ENCODE measurements at regions not wholly inside any gene's neighbourhood (a gene's known extent, or its start where the extent isn't known, plus 50 kb on each side); places are given as distances from the start of the nearest gene placed in this dataset.

- TF ChIP-seq CTCF (IDR thresholded peaks at IDR 0.05; ENCODE audit: low read depth, low read length) = no peak
- no peak for TF ChIP-seq EZH2phosphoT487 (IDR thresholded peaks at IDR 0.05; ENCODE audit: low read depth)
- Histone ChIP-seq H3K4me3 (ENCODE audit: low read length) (no peak overlapping the region), H2AFZ (ENCODE audit: low read depth, low read length) (no peak overlapping the region), H3K9me3 (ENCODE audit: insufficient read depth, low read length) (no peaks in the 10 kb centered on the region), H3K4me1 (ENCODE audit: low read length) (no peaks in the 10 kb centered on the region), H3K27ac (ENCODE audit: low read length) (no peak overlapping the region), H3K27me3 (ENCODE audit: low read depth, low read length) (no peaks in the 10 kb centered on the region), H3K9ac (ENCODE audit: low read length) (no peak overlapping the region), H3K79me2 (ENCODE audit: low read length) (no peaks in the 10 kb centered on the region), H3K36me3 (replicated peaks; ENCODE audit: low read depth, low read length) (no peaks in the 10 kb centered on the region), H4K20me1 (ENCODE audit: insufficient read depth, low read length) (no peaks in the 10 kb centered on the region), H3K4me2 (ENCODE audit: low read length) (no peak overlapping the region)
Measured at GRCh38 chr9:18167733-18168132, 306.2 kb upstream of the ADAMTSL1 start.

- H3K36me3 ChIP-seq (replicated peaks; ENCODE audit: low read depth, low read length) = no peaks in the 10 kb centered on the region
- no peak overlapping the region for H3K4me3 ChIP-seq (ENCODE audit: low read length)
- H3K27me3 ChIP-seq (ENCODE audit: low read depth, low read length) = no peaks in the 10 kb centered on the region; the same call in 1 of the 2 replicates
- H3K4me2 ChIP-seq (ENCODE audit: low read length) = no peak overlapping the region
- H2AFZ ChIP-seq (ENCODE audit: low read depth, low read length) = no peak overlapping the region
- no peak overlapping the region for H3K9ac ChIP-seq (ENCODE audit: low read length)
- TF ChIP-seq EZH2phosphoT487 (IDR thresholded peaks at IDR 0.05; ENCODE audit: low read depth) = no peak
- H3K79me2 ChIP-seq (ENCODE audit: low read length) = no peaks in the 10 kb centered on the region
- H3K4me1 ChIP-seq (ENCODE audit: low read length) = no peaks in the 10 kb centered on the region
- H3K27ac ChIP-seq (ENCODE audit: low read length) = no peak overlapping the region
- no peaks in the 10 kb centered on the region for H3K9me3 ChIP-seq (ENCODE audit: insufficient read depth, low read length)
- no peaks in the 10 kb centered on the region for H4K20me1 ChIP-seq (ENCODE audit: insufficient read depth, low read length)
Measured at GRCh38 chr9:18173923-18174322, 300.0 kb upstream of the ADAMTSL1 start.

GRCh38 chr9:18182636-18183035, 291.3 kb upstream of the ADAMTSL1 start:
- H3K79me2 ChIP-seq (ENCODE audit: low read length) = no peaks in the 10 kb centered on the region
- no peak overlapping the region for H2AFZ ChIP-seq (ENCODE audit: low read depth, low read length)
- no peaks in the 10 kb centered on the region for H3K27me3 ChIP-seq (ENCODE audit: low read depth, low read length)
- no peak overlapping the region for H3K27ac ChIP-seq (ENCODE audit: low read length)
- TF ChIP-seq EZH2phosphoT487 (IDR thresholded peaks at IDR 0.05; ENCODE audit: low read depth) (no peak), CTCF (IDR thresholded peaks at IDR 0.05; ENCODE audit: low read depth, low read length) (no peak)
- no peak overlapping the region for H3K4me3 ChIP-seq (ENCODE audit: low read length)
- H4K20me1 ChIP-seq (ENCODE audit: insufficient read depth, low read length) = no peaks in the 10 kb centered on the region
- H3K36me3 ChIP-seq (replicated peaks; ENCODE audit: low read depth, low read length) = no peaks in the 10 kb centered on the region
- H3K9ac ChIP-seq (ENCODE audit: low read length) = no peak overlapping the region
- H3K4me1 ChIP-seq (ENCODE audit: low read length) = no peaks in the 10 kb centered on the region
- no peak overlapping the region for H3K4me2 ChIP-seq (ENCODE audit: low read length)
- no peaks in the 10 kb centered on the region for H3K9me3 ChIP-seq (ENCODE audit: insufficient read depth, low read length)

- Histone ChIP-seq H3K36me3 (replicated peaks; ENCODE audit: low read depth, low read length) (no peaks in the 10 kb centered on the region), H4K20me1 (ENCODE audit: insufficient read depth, low read length) (no peaks in the 10 kb centered on the region), H3K4me2 (ENCODE audit: low read length) (no peak overlapping the region), H3K27ac (ENCODE audit: low read length) (no peak overlapping the region), H2AFZ (ENCODE audit: low read depth, low read length) (no peak overlapping the region), H3K79me2 (ENCODE audit: low read length) (no peaks in the 10 kb centered on the region), H3K9me3 (ENCODE audit: insufficient read depth, low read length) (no peaks in the 10 kb centered on the region), H3K4me3 (ENCODE audit: low read length) (no peak overlapping the region), H3K9ac (ENCODE audit: low read length) (no peak overlapping the region), H3K27me3 (ENCODE audit: low read depth, low read length) (no peaks in the 10 kb centered on the region), H3K4me1 (ENCODE audit: low read length) (no peaks in the 10 kb centered on the region)
- TF ChIP-seq CTCF (IDR thresholded peaks at IDR 0.05; ENCODE audit: low read depth, low read length) (no peak), EZH2phosphoT487 (IDR thresholded peaks at IDR 0.05; ENCODE audit: low read depth) (no peak)
Measured at GRCh38 chr9:18183974-18184373, 290.0 kb upstream of the ADAMTSL1 start.

- H3K9ac ChIP-seq (ENCODE audit: low read length) = no peak overlapping the region
- H3K36me3 ChIP-seq (replicated peaks; ENCODE audit: low read depth, low read length) = no peaks in the 10 kb centered on the region
- H3K4me2 ChIP-seq (ENCODE audit: low read length) = no peak overlapping the region
- H3K27me3 ChIP-seq (ENCODE audit: low read depth, low read length) = no peaks in the 10 kb centered on the region
- no peaks in the 10 kb centered on the region for H3K9me3 ChIP-seq (ENCODE audit: insufficient read depth, low read length)
- TF ChIP-seq CTCF (IDR thresholded peaks at IDR 0.05; ENCODE audit: low read depth, low read length) (no peak), EZH2phosphoT487 (IDR thresholded peaks at IDR 0.05; ENCODE audit: low read depth) (no peak)
- H2AFZ ChIP-seq (ENCODE audit: low read depth, low read length) = no peak overlapping the region
- H4K20me1 ChIP-seq (ENCODE audit: insufficient read depth, low read length) = no peaks in the 10 kb centered on the region
- no peaks in the 10 kb centered on the region for H3K79me2 ChIP-seq (ENCODE audit: low read length)
- H3K4me3 ChIP-seq (ENCODE audit: low read length) = no peak overlapping the region
- H3K27ac ChIP-seq (ENCODE audit: low read length) = no peak overlapping the region
- H3K4me1 ChIP-seq (ENCODE audit: low read length) = no peaks in the 10 kb centered on the region
Measured at GRCh38 chr9:18184401-18184800, 289.6 kb upstream of the ADAMTSL1 start.
